HG03460 (cell line): ENCODE measurements at regions not wholly inside any gene's neighbourhood (a gene's known extent, or its start where the extent isn't known, plus 50 kb on each side); places are given as distances from the start of the nearest gene placed in this dataset.

Experiments used
- ATAC-seq: cut with Tn5 transposase; IDR thresholded peaks from one replicate; pipeline ENCODE4 v1.9.1; 2021; ENCODE audit not compliant: unreplicated experiment

- no peak for ATAC-seq
Observed at GRCh38 chr7:79590391-79590790, 136.9 kb upstream of the MAGI2 start.

- no peak for ATAC-seq
Observed at GRCh38 chr7:79570903-79571302, 117.4 kb upstream of the MAGI2 start.

- ATAC-seq = no peak
Observed at GRCh38 chr7:79563821-79564522, 110.5 kb upstream of the MAGI2 start.

- no peak for ATAC-seq
Observed at GRCh38 chr7:79555571-79555970, 102.1 kb upstream of the MAGI2 start.

- no peak for ATAC-seq
Observed at GRCh38 chr7:79553811-79554555, 100.5 kb upstream of the MAGI2 start.

- no peak for ATAC-seq
Observed at GRCh38 chr7:79552463-79552862, 99.0 kb upstream of the MAGI2 start.

GRCh38 chr7:79548727-79549126 lies 95.3 kb upstream of the MAGI2 start:
- ATAC-seq = no peak

- ATAC-seq = no peak
Observed at GRCh38 chr7:79547132-79547531, 93.7 kb upstream of the MAGI2 start.

GRCh38 chr7:79540592-79540991 lies 87.1 kb upstream of the MAGI2 start:
- no peak for ATAC-seq

GRCh38 chr7:79534128-79534527 lies 80.7 kb upstream of the MAGI2 start:
- no peak for ATAC-seq

GRCh38 chr7:79531905-79532664 lies 78.6 kb upstream of the MAGI2 start:
- no peak for ATAC-seq

GRCh38 chr7:79531116-79531515 lies 77.6 kb upstream of the MAGI2 start:
- no peak for ATAC-seq

- ATAC-seq = no peak
Observed at GRCh38 chr7:79529881-79530235, 76.4 kb upstream of the MAGI2 start.

- ATAC-seq = no peak
Observed at GRCh38 chr7:79529214-79529880, 75.9 kb upstream of the MAGI2 start.

GRCh38 chr7:79528421-79528820 lies 75.0 kb upstream of the MAGI2 start:
- ATAC-seq = no peak

- no peak for ATAC-seq
Observed at GRCh38 chr7:79524048-79524447, 70.6 kb upstream of the MAGI2 start.

- no peak for ATAC-seq
Observed at GRCh38 chr7:79523436-79523835, 70.0 kb upstream of the MAGI2 start.

GRCh38 chr7:79520543-79520942 lies 67.1 kb upstream of the MAGI2 start:
- no peak for ATAC-seq

GRCh38 chr7:79515358-79515757 lies 61.9 kb upstream of the MAGI2 start:
- ATAC-seq = no peak

GRCh38 chr7:79513261-79513660 lies 59.8 kb upstream of the MAGI2 start:
- no peak for ATAC-seq

GRCh38 chr7:79512261-79512660 lies 58.8 kb upstream of the MAGI2 start:
- ATAC-seq = no peak
